Motor neuron (in vitro differentiated cells): ENCODE measurements at regions not wholly inside any gene's neighbourhood (a gene's known extent, or its start where the extent isn't known, plus 50 kb on each side); places are given as distances from the start of the nearest gene placed in this dataset.

Experiments
- ATAC-seq, 8 experiments: fragments of 200-7000 bp; cut with Tn5 transposase; replicated peaks in 6 of 8; 2 replicates each; pipeline ENCODE4 v1.8.0; 2021; ENCODE audit warnings: mild to moderate bottlenecking in 8 of 8, moderate library complexity in 8 of 8
- H3K27ac ChIP-seq, 2 donors: fragments of 250-450 bp; sonication (Bioruptor Pico); 2 replicates each; pipeline ENCODE4 v1.9.0; 2021; ENCODE audit warnings: antibody characterized with exemption in 2 of 2, mild to moderate bottlenecking in 2 of 2, moderate library complexity in 1 of 2
- H3K4me1 ChIP-seq, 2 donors: fragments of 250-450 bp; sonication (Bioruptor Pico); replicated peaks in 1 of 2; 2 replicates each; pipeline ENCODE4 v1.6.1; 2021; ENCODE audit warnings: antibody characterized with exemption in 2 of 2, mild to moderate bottlenecking in 2 of 2, moderate library complexity in 1 of 2
- H3K4me3 ChIP-seq, 5 donors: fragments of 250-450 bp; sonication (Bioruptor Pico); 2 replicates each; pipeline ENCODE4 v1.9.0; 2021; ENCODE audit warnings: antibody characterized with exemption in 5 of 5, mild to moderate bottlenecking in 5 of 5, moderate library complexity in 4 of 5
- WGBS, 10 experiments: fragments of 450-650 bp; shearing (Covaris generic); methylation state at CpG; one replicate each; pipeline ENCODE4 v1.0.0; 2022; 5-methylcytosine and 5-hydroxymethylcytosine counted together
- in situ Hi-C, 9 experiments: fragments of 400-800 bp; cut with MboI; loops; one replicate each; pipeline ENCODE4 v1.15.0; 2021; ENCODE audit warnings: low sequenced_read_pairs in 9 of 9, low pct_unique_long_range_greater_than_20kb in 2 of 9; ENCODE audit not compliant: unreplicated experiment in 9 of 9

DNA sequence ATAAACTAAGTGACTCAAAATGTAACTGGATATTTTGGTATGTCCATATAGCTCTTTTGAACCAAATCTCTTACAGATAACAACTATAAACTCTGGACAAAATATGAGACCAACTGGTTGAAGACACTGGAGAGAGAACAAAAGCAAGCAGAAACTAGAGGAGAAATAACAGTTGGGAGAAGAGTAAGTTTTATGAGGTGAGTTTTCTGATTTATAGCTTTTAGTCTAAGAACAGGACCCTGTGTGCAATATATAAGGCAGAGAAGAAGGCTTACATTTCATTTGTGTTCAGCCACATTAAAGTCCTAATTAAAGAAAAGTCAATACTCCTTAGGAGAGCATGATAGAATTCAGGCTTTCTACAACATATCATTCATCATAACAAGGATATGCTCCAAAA is 71.0 kb upstream of the AMOTL1 start:
- H3K4me3 ChIP-seq, result no peak overlapping the region
- no peak overlapping the region for H3K27ac ChIP-seq
- in situ Hi-C loops, result no loop called here
- no peak for ATAC-seq
- H3K4me1 ChIP-seq, result no peaks in the 10 kb centered on the region

- Histone ChIP-seq H3K4me1 (no peaks in the 10 kb centered on the region), H3K27ac (no peak overlapping the region), H3K4me3 (no peak overlapping the region)
- peak in 1 of 8 experiments; percentile 56 for ATAC-seq
- WGBS, 10 experiments, result 14 to 100% (median 78%) methylated on average over 1 of the region's 1 CpG
- in situ Hi-C loops, result no loop called here
These were observed 67.5 kb upstream of the AMOTL1 start for GRCh38 chr11:94700622-94701021.

GRCh38 chr11:94702481-94702880 is 65.7 kb upstream of the AMOTL1 start:
- Histone ChIP-seq H3K27ac (no peak overlapping the region), H3K4me3 (no peak overlapping the region), H3K4me1 (no peaks in the 10 kb centered on the region)
- in situ Hi-C loops, result no loop called here
- ATAC-seq, result no peak
- WGBS, 10 experiments, result 67 to 100% (median 100%) methylated on average over 1 of the region's 1 CpG; no CpG with 5 or more reads in 3 of the 10 experiments

GRCh38 chr11:94705419-94705818 is 62.7 kb upstream of the AMOTL1 start:
- Histone ChIP-seq H3K27ac (no peak overlapping the region), H3K4me1 (no peaks in the 10 kb centered on the region), H3K4me3 (no peak overlapping the region)
- in situ Hi-C loops, result no loop called here
- ATAC-seq, result no peak

GRCh38 chr11:94705891-94706615 is 62.1 kb upstream of the AMOTL1 start:
- 8 to 100% (median 78%) methylated on average over 1 to 6 of the region's 6 CpGs; no CpG with 5 or more reads in 1 of the 10 experiments for WGBS, 10 experiments
- in situ Hi-C loops, result no loop called here
- H3K4me3 ChIP-seq, result no peak overlapping the region
- H3K27ac ChIP-seq, result no peak overlapping the region
- H3K4me1 ChIP-seq, result no peaks in the 10 kb centered on the region
- peak in 5 of 8 experiments; percentile 33 to 93 (median 56) for ATAC-seq

GRCh38 chr11:94708176-94708575 is 60.0 kb upstream of the AMOTL1 start:
- in situ Hi-C loops, result no loop called here
- no peak overlapping the region for H3K27ac ChIP-seq
- ATAC-seq, result no peak
- no peak overlapping the region for H3K4me3 ChIP-seq
- 71 to 100% (median 96%) methylated on average over 1 to 4 of the region's 4 CpGs for WGBS, 10 experiments
- H3K4me1 ChIP-seq, result no peaks in the 10 kb centered on the region

DNA sequence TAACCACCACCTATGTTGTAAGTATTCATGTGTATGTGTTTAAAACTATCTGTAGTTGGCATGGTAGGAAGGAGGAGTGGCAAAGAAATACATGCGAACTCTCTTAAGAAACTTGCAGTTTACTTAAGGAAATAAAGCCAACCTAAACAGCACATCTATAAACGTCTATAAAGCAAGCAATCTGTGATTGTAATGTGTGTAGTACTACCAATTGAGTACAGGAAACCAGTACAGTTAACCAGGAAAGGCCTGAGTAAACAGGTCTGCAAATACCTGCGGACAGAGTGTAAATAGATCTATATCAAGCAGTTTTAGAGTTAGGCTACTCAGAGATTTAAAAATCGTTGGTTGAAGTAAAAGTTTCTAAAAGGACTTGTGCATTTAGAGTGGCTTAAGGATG is 59.5 kb upstream of the AMOTL1 start:
- ATAC-seq, result no peak
- 46 to 100% (median 77%) methylated on average over 1 to 4 of the region's 4 CpGs; no CpG with 5 or more reads in 1 of the 10 experiments for WGBS, 10 experiments
- in situ Hi-C loops, result no loop called here
- Histone ChIP-seq H3K4me1 (no peaks in the 10 kb centered on the region), H3K4me3 (no peak overlapping the region), H3K27ac (no peak overlapping the region)

- no peak for ATAC-seq
- in situ Hi-C loops, result no loop called here
- H3K4me1 ChIP-seq, result no peaks in the 10 kb centered on the region
- no peak overlapping the region for H3K27ac ChIP-seq
- no peak overlapping the region for H3K4me3 ChIP-seq
These were observed 52.9 kb upstream of the AMOTL1 start for GRCh38 chr11:94715225-94715624.

DNA sequence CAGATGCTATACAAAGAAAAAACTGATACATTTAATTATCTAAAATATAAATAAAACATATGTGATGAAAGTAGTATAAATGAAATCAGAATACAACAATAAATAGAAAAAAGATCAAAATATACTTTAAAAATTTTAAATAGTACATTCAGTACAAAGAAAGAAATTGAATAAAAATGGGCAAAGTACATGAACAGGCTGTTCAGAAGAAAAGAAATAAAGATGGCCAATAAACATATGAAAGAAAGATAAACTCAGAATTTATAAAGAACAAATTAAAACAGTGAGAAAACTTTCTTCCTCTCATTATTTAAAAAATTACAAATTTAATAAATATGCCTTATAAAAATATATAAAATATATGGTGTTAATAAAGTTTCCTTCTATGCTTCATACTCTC is 50.5 kb upstream of the AMOTL1 start:
- Histone ChIP-seq H3K27ac (no peak overlapping the region), H3K4me1 (no peaks in the 10 kb centered on the region), H3K4me3 (no peak overlapping the region)
- ATAC-seq, result no peak
- in situ Hi-C loops, result no loop called here
